Panc1 (cell line): ENCODE measurements at regions not wholly inside any gene's neighbourhood (a gene's known extent, or its start where the extent isn't known, plus 50 kb on each side); places are given as distances from the start of the nearest gene placed in this dataset.
"Not testable (repeated sequence)": the region's sequence is repeated elsewhere in the genome, so short reads cannot be mapped to it uniquely, and the experiment has no call there.

Source experiments
- ATAC-seq: fragments of 200-7000 bp; cut with Tn5 transposase; 2 replicates; pipeline ENCODE4 v1.9.1; 2020; ENCODE audit warnings: mild to moderate bottlenecking, moderate library complexity
- BruUV-seq: library from RNA; stranded (reverse); fragments of 400-500 nt; replicated peaks from 2 replicates; lab custom pipeline; 2021; lab: Mats Ljungman, UMichigan
- CTCF ChIA-PET: fragments of 300-600 bp; sonication (Branson Sonifier 250); formaldehyde crosslinking; loops from one replicate; lab custom pipeline; 2022; ENCODE audit warnings: antibody characterized with exemption; lab: Charles Lee
- POLR2A ChIA-PET: fragments of 300-600 bp; sonication (Branson Sonifier 250); formaldehyde crosslinking; loops from one replicate; lab custom pipeline; 2022; ENCODE audit warnings: antibody characterized with exemption; lab: Charles Lee
- DNase-seq: peaks from one replicate; pipeline ENCODE4 v3.0.0-alpha.2; 2010; ENCODE audit warnings: low read depth, low spot score
- H3K27ac ChIP-seq: 2 replicates; pipeline ENCODE4 v1.5.1; 2011; ENCODE audit warnings: mild to moderate bottlenecking, low read length, inconsistent platforms
- H3K27me3 ChIP-seq: fragments of 200-500 bp; sonication (Bioruptor generic); 2 replicates; pipeline ENCODE4 v1.6.0; 2014; ENCODE audit warnings: low read length, inconsistent platforms; ENCODE audit not compliant: control insufficient read depth, insufficient read depth
- H3K36me3 ChIP-seq: fragments of 200-500 bp; sonication (Bioruptor generic); 2 replicates; pipeline ENCODE4 v1.5.1; 2014; ENCODE audit warnings: inconsistent platforms, mild to moderate bottlenecking, low read length, moderate library complexity; ENCODE audit not compliant: control insufficient read depth, insufficient read depth
- H3K4me1 ChIP-seq: 2 replicates; pipeline ENCODE4 v1.5.1; 2011; ENCODE audit warnings: inconsistent platforms, mild to moderate bottlenecking, low read length, moderate library complexity; ENCODE audit not compliant: control insufficient read depth, insufficient read depth
- H3K4me3 ChIP-seq, 2 experiments: 2 replicates each; pipeline ENCODE4 v1.5.1; 2011 to 2012; ENCODE audit warnings: low read depth in 2 of 2, low read length in 2 of 2, mild to moderate bottlenecking in 2 of 2, inconsistent platforms in 1 of 2, moderate library complexity in 1 of 2
- H3K9me3 ChIP-seq: fragments of 200-500 bp; sonication (Bioruptor generic); 2 replicates; pipeline ENCODE4 v1.5.1; 2014; ENCODE audit warnings: low read depth, mild to moderate bottlenecking, inconsistent platforms, low read length, moderate library complexity; ENCODE audit not compliant: control insufficient read depth, insufficient read depth
- in situ Hi-C: cut with HindIII; loops from 2 replicates; pipeline ENCODE4 v1.10.0; 2016; ENCODE audit warnings: low sequenced_read_pairs, low pct_unique_long_range_greater_than_20kb
- intact Hi-C: fragments of 100-400 bp; cut with micrococcal nuclease; formaldehyde crosslinking; loops from one replicate; pipeline ENCODE4 v1.10.0; 2022; ENCODE audit not compliant: unreplicated experiment

- H3K9me3 ChIP-seq, H3K4me3 ChIP-seq, H3K4me1 ChIP-seq, intact Hi-C loops, ATAC-seq, in situ Hi-C loops, H3K27ac ChIP-seq, BruUV-seq, CTCF ChIA-PET, DNase-seq, H3K36me3 ChIP-seq, POLR2A ChIA-PET, H3K27me3 ChIP-seq: not testable (repeated sequence)
These were observed 73.9 kb downstream of the CDRT15L2 start for GRCh38 chr17:20653391-20653790.

DNA sequence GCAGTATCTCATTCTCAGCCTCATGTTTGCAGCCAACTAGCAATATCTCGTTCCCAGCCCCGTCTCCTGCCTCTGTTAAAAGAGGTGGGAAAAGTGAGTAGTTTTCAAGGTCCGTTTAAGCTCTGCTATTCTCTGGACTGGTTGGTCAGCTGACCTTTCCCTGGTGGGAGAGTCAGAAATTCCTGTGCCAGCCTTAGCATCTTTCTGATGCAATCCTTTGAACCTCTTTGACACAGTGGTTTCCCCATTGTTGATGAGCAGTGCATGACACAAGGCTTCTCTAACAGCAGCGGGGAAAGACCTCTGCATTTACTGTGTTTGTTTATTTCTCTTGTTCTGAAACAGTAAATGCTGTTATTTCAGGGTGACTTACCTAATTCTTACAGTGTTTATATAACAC lies 74.6 kb downstream of the CDRT15L2 start:
- H3K36me3 ChIP-seq, in situ Hi-C loops, POLR2A ChIA-PET, BruUV-seq, H3K27ac ChIP-seq, H3K4me3 ChIP-seq, H3K27me3 ChIP-seq, ATAC-seq, CTCF ChIA-PET, H3K4me1 ChIP-seq, intact Hi-C loops, DNase-seq, H3K9me3 ChIP-seq: not testable (repeated sequence)

GRCh38 chr17:20654575-20654974 lies 75.1 kb downstream of the CDRT15L2 start:
- H3K27me3 ChIP-seq, H3K9me3 ChIP-seq, H3K36me3 ChIP-seq, BruUV-seq, DNase-seq, intact Hi-C loops, ATAC-seq, in situ Hi-C loops, CTCF ChIA-PET, POLR2A ChIA-PET, H3K4me3 ChIP-seq, H3K27ac ChIP-seq, H3K4me1 ChIP-seq: not testable (repeated sequence)

- DNase-seq, H3K4me1 ChIP-seq, H3K27me3 ChIP-seq, intact Hi-C loops, ATAC-seq, H3K4me3 ChIP-seq, CTCF ChIA-PET, H3K9me3 ChIP-seq, H3K27ac ChIP-seq, BruUV-seq, H3K36me3 ChIP-seq, in situ Hi-C loops, POLR2A ChIA-PET: not testable (repeated sequence)
These were observed 85.8 kb downstream of the CDRT15L2 start for GRCh38 chr17:20665103-20665955.

DNA sequence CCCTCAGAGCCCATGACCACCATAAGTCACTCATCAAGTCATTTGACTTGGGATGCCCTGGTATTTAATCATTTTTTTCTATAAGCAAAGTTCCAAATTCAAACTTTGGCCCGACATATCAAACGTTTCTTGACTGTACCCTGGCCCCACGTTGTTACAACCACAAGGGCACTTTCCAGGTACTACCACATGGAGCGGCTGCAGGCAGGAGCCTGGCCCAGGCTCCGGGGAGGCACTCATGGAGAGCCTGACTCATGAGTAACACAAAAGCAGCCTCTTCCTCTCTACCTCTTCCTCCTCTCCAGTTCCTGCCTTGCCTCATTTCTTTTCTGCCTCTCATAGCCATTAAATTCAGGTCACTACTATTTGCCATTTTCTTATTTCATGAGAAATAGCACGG lies 87.2 kb downstream of the CDRT15L2 start:
- CTCF ChIA-PET, H3K9me3 ChIP-seq, H3K36me3 ChIP-seq, H3K4me3 ChIP-seq, BruUV-seq, H3K27ac ChIP-seq, H3K4me1 ChIP-seq, DNase-seq, intact Hi-C loops, H3K27me3 ChIP-seq, POLR2A ChIA-PET, in situ Hi-C loops, ATAC-seq: not testable (repeated sequence)

DNA sequence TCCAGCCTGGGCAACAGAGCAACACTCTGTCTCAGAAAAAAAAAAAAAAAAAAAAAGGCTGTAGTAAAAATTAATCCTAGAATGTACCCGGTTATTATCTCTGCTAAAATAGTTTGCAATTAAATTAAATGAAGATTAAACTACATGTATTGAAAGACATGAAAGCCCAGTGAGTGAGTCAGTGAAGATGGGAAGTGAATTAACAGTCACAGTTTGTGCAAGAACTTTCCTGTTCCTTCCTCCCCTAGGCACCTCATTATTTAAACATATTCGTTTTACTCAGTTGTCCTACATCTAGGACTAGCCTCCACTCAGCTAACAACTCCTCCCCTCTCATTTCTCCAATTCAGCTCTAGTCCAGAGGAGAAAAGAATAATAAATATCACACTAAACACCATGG lies 88.2 kb downstream of the CDRT15L2 start:
- BruUV-seq, POLR2A ChIA-PET, H3K36me3 ChIP-seq, DNase-seq, H3K4me3 ChIP-seq, H3K27me3 ChIP-seq, H3K4me1 ChIP-seq, H3K27ac ChIP-seq, H3K9me3 ChIP-seq, ATAC-seq, in situ Hi-C loops, intact Hi-C loops, CTCF ChIA-PET: not testable (repeated sequence)

DNA sequence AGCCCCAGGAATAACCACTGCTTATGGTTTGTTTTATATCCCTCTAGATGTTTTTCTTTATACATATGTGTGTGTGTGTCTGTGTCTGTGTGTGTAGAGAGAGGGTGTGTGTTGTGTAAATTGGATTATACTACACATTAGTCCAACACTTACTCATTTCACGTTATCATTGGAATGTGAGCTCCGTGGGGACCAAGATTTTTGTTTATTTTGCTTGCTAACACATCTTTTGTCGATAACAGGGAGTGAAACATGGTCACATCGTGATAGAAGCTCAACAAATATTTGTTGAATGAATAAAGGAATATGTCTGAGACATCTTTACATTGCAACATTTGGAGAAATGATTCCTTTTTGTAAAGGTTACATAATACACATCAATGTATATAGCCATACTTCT lies 88.8 kb downstream of the CDRT15L2 start:
- H3K4me1 ChIP-seq, CTCF ChIA-PET, POLR2A ChIA-PET, DNase-seq, H3K4me3 ChIP-seq, in situ Hi-C loops, H3K27ac ChIP-seq, intact Hi-C loops, ATAC-seq, H3K36me3 ChIP-seq, BruUV-seq, H3K9me3 ChIP-seq, H3K27me3 ChIP-seq: not testable (repeated sequence)
